A549 (cell line): ENCODE measurements at regions not wholly inside any gene's neighbourhood (a gene's known extent, or its start where the extent isn't known, plus 50 kb on each side); places are given as distances from the start of the nearest gene placed in this dataset.

Source experiments
- CEBPB ChIP-seq, 2 experiments: fragments of >200 bp in 1 of 2; sonication (Bioruptor Twin) in 1 of 2; formaldehyde crosslinking in 1 of 2; IDR thresholded peaks; 2 replicates each; pipeline ENCODE4 v1.6.1; 2012 to 2016
- CHD2 ChIP-seq: fragments of 150-350 bp; IDR thresholded peaks from 2 replicates; pipeline ENCODE4 v1.6.1; 2014; ENCODE audit warnings: low read length; ENCODE audit not compliant: partially characterized antibody
- CHD4 ChIP-seq: fragments of 200-600 bp; sonication (generic); IDR thresholded peaks from 2 replicates; pipeline ENCODE4 v1.6.1; 2016; ENCODE audit warnings: antibody characterized with exemption, mild to moderate bottlenecking, borderline replicate concordance
- EP300 ChIP-seq, 2 experiments: fragments of >200 bp; sonication (Bioruptor Twin); formaldehyde crosslinking; IDR thresholded peaks; 2 replicates in 1 of 2; 3 replicates in 1 of 2; pipeline ENCODE4 v1.6.1; 2016 to 2017
- FOSL2 ChIP-seq, 2 experiments: fragments of 450-650 bp in 1 of 2; fragments of >200 bp in 1 of 2; sonication (Bioruptor Twin) in 1 of 2; formaldehyde crosslinking; IDR thresholded peaks; 2 replicates each; pipeline versions ENCODE4 v1.5.0 to v1.6.1; 2016 to 2020; ENCODE audit warnings: mild to moderate bottlenecking in 1 of 2, moderate library complexity in 1 of 2
- JUN ChIP-seq, 2 experiments: fragments of >200 bp; sonication (Bioruptor Twin); formaldehyde crosslinking; IDR thresholded peaks; 2 replicates in 1 of 2; 3 replicates in 1 of 2; pipeline ENCODE4 v1.6.1; 2016 to 2017
- JUNB ChIP-seq: fragments of >200 bp; sonication (Bioruptor Twin); formaldehyde crosslinking; IDR thresholded peaks from 2 replicates; pipeline ENCODE4 v1.6.1; 2016
- POLR2A ChIP-seq: IDR thresholded peaks from 2 replicates; pipeline ENCODE4 v1.6.1; 2012; ENCODE audit warnings: mild to moderate bottlenecking, low read length
- POLR2AphosphoS2 ChIP-seq: conservative IDR thresholded peaks from 2 replicates; pipeline ENCODE4 v1.6.1; 2012; ENCODE audit warnings: low read length, improper control_type of control experiment, inconsistent platforms
- RFX5 ChIP-seq: fragments of 450-650 bp; IDR thresholded peaks from 2 replicates; pipeline ENCODE4 v1.7.1; 2014; ENCODE audit warnings: antibody characterized with exemption, mild to moderate bottlenecking, moderate library complexity
- SREBF2 ChIP-seq: fragments of 450-650 bp; IDR thresholded peaks from 2 replicates; pipeline ENCODE4 v1.6.1; 2014; ENCODE audit warnings: mild to moderate bottlenecking, moderate library complexity
- TF ChIP-seq, protein P1 (sequence below): fragments of >200 bp; sonication (Bioruptor Twin); formaldehyde crosslinking; IDR thresholded peaks from 3 replicates; pipeline ENCODE4 v1.5.1; 2016
- TF ChIP-seq, protein P2 (sequence below): fragments of 250-450 bp; sonication (Bioruptor Pico); IDR thresholded peaks from 2 replicates; pipeline ENCODE4 v1.5.0; 2020; ENCODE audit warnings: low read depth, mild to moderate bottlenecking, moderate library complexity

DNA sequence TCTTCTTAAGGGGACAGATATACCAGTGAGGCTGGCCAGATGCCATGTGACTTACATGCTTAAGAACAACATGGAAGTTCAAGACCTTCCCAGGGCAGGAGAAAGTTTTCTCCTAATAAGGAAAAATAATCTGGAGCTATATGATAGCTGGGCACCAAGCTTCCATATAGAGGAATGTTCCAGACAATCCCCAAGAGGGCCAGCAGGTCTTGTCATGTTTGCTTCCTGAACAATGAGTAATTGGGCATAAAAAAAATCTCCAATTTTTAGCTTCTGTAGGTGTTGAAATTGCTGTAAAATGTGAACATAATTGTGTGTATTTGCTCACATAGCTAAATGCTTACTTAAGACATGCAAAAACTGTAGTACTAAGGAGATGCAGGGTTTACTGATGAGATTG, 809.5 kb upstream of the PIK3C3 start:
- TF ChIP-seq, protein P1, sequence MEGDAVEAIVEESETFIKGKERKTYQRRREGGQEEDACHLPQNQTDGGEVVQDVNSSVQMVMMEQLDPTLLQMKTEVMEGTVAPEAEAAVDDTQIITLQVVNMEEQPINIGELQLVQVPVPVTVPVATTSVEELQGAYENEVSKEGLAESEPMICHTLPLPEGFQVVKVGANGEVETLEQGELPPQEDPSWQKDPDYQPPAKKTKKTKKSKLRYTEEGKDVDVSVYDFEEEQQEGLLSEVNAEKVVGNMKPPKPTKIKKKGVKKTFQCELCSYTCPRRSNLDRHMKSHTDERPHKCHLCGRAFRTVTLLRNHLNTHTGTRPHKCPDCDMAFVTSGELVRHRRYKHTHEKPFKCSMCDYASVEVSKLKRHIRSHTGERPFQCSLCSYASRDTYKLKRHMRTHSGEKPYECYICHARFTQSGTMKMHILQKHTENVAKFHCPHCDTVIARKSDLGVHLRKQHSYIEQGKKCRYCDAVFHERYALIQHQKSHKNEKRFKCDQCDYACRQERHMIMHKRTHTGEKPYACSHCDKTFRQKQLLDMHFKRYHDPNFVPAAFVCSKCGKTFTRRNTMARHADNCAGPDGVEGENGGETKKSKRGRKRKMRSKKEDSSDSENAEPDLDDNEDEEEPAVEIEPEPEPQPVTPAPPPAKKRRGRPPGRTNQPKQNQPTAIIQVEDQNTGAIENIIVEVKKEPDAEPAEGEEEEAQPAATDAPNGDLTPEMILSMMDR: no peak
- TF ChIP-seq JUN (IDR thresholded peaks at IDR 0.05) (no peak), FOSL2 (IDR thresholded peaks at IDR 0.05) (no peak), FOSL2 (CRISPR knock-in tag; IDR thresholded peaks at IDR 0.05) (no peak), POLR2AphosphoS2 (no peak), CEBPB (IDR thresholded peaks at IDR 0.05) (no peak), SREBF2 (no peak), RFX5 (no peak), POLR2A (no peak), EP300 (IDR thresholded peaks at IDR 0.05) (no peak), CHD4 (no peak), JUNB (no peak), CHD2 (no peak)
- TF ChIP-seq, protein P2, sequence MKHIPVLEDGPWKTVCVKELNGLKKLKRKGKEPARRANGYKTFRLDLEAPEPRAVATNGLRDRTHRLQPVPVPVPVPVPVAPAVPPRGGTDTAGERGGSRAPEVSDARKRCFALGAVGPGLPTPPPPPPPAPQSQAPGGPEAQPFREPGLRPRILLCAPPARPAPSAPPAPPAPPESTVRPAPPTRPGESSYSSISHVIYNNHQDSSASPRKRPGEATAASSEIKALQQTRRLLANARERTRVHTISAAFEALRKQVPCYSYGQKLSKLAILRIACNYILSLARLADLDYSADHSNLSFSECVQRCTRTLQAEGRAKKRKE: no peak
